ENCODE measurements at regions not wholly inside any gene's neighbourhood (a gene's known extent, or its start where the extent isn't known, plus 50 kb on each side); places are given as distances from the start of the nearest gene placed in this dataset.
"Not testable (repeated sequence)": the region's sequence is repeated elsewhere in the genome, so short reads cannot be mapped to it uniquely, and the experiment has no call there.

GRCh38 chr10:109379186-109379585 is 544.1 kb downstream of the XPNPEP1 start:
- DNase-seq: no peak

- no peak for DNase-seq
Observed at GRCh38 chr10:109374215-109374614, 549.1 kb downstream of the XPNPEP1 start.

- DNase-seq: no peak
Observed at GRCh38 chr10:109359316-109359715, 564.0 kb downstream of the XPNPEP1 start.

DNA sequence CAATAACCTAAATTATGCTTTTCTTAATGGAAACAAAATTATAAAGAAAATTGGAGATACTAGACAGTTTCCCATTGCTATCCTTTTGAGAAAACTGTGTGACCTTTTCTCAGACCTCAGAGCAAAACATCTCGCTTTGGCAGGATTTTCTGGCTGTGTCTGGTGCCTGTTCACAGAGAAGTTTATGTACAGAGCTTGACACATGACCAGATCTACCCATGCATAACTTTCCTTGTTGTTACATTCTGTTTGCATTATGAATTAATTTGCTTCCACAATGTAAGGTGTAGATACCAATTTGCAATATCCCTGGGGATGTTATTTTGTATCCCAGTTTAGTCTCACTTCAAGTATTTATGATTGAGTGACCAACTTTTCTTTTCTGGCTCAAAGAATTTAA is 565.0 kb downstream of the XPNPEP1 start:
- DNase-seq: no peak

- DNase-seq: no peak
Observed at GRCh38 chr10:109348324-109348723, 575.0 kb downstream of the XPNPEP1 start.

GRCh38 chr10:109343293-109343692 is 580.0 kb downstream of the XPNPEP1 start:
- DNase-seq: no peak

GRCh38 chr10:109341986-109342385 is 581.3 kb downstream of the XPNPEP1 start:
- no peak for DNase-seq

DNA sequence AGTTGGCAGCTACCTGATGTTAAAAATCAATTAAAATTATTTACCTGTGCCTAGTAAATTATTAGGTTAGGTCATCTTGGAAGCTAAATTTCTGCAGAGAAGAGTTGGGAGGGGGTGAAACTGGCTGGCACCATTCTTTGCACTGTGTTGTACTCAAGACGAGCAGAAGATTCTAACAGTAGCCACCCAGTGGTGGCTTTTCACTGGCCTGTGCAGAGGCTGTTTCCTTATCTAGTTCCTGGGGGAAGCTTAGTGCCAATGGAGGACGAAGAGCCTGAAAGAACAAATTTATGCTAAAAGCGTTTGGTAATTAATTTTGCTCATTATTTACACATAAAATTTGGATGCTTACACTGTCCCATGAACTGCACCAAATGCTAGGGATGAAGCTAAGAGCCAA is 595.3 kb downstream of the XPNPEP1 start:
- DNase-seq: no peak

DNA sequence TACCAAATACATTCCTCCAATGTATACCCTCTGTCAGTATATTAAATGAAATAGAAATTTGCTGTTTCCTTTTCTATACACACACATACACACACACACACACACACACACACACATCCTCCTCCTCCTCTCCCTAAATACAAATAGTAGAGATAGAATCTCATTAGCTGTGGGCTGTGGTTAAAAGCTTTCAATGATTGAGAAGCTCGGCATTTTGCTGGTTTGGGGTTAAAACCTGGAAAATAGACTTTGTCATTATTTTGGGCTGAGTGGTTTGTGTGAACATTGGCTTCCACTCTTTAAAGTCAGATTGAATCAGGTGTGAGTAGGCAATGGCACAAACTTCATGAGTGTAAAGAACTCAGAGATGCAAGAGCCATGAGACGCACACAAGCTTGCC is 596.0 kb downstream of the XPNPEP1 start:
- DNase-seq: no peak

- DNase-seq: no peak
Observed at GRCh38 chr10:109324721-109325120, 598.6 kb downstream of the XPNPEP1 start.

DNA sequence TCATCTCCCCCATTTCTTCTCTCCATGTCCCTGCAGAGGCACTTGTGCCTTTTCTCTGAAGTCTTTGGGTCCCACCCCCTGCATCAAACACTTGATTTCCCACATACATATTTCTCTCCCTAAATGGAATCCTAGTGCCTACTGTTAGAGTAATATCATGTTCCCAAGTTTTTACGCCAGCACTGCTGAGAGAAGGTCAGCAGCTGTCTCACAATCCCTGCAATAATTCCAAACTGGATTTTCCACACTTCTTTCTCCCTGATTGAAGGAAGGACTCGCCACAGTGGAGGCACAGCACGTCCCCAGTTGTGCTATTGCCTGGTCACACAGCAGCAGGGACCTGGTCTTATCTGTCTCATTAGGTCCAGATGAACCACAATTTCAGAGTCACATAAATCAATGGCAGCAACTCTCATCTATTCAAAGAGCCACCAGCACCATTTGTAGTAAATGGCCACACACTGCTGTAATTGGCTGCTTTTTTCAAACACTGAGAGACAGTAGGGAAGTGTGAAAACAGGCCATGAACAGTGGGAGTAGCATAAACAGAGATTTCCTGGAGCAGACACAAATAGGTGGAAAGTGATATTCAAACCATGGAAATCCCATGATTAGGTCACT is 605.5 kb downstream of the XPNPEP1 start:
- DNase-seq: no peak

GRCh38 chr10:109314016-109314415 is 609.3 kb downstream of the XPNPEP1 start:
- not testable (repeated sequence) for DNase-seq

GRCh38 chr10:109312555-109312954 is 610.8 kb downstream of the XPNPEP1 start:
- DNase-seq: not testable (repeated sequence)

- no peak for DNase-seq
Observed at GRCh38 chr10:109308971-109309370, 614.3 kb downstream of the XPNPEP1 start.

- not testable (repeated sequence) for DNase-seq
Observed at GRCh38 chr10:109307102-109307501, 616.2 kb downstream of the XPNPEP1 start.

DNA sequence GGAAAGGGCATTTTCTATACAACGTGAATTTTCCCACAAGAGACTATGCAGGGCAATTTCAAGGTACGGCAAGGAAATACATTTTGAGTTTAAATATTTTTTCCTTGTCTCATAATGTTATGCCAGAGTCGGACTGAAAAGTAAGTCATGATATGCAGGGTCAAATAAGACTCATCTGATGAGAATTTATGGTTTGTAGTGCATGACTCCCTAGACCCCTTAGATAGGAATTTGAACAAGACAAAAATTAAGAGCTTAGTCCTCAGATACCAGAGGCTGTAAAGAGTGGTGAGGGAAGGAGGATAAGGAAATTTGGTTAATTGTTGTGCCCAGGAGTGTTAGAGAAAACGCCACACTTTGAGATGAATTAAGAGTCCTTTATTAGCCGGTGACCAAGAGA is 616.6 kb downstream of the XPNPEP1 start:
- no peak for DNase-seq

DNA sequence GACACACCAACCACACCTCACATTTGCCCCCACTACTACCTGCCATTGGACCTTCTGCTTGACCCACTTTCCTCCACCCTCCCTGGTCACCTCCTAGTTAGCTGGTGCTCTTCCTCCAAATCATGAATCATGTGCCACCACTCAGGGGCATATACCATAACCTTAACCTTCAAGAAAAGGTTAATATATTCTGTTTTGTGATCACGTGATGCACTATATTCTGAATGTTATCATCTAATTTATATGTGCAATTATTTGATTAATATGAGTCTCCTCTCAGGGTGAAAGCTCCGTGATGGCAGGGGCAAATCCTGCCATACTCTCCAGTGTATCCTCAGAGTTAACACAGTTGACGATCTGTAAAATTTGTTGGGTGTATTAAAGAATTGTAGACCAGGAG is 635.5 kb downstream of the XPNPEP1 start:
- DNase-seq: no peak

GRCh38 chr10:109282510-109282909 is 640.8 kb downstream of the XPNPEP1 start:
- no peak for DNase-seq

DNA sequence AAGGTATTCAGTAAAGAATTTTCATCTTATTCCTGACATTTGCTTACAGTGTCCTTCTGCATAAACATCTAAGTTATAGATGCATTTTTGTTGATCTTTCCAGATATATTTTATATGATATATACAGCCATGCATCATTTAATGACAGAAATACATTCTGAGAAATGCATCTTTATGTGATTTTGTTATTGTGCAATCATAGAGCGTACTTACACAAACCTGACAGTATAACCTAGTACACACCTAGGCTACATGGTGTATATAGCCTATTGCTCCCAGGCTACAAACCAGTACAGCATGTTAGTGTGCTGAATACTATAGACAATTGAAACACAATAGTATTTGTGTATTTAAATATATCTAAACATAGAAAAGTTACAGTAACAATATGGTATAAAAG is 642.0 kb downstream of the XPNPEP1 start:
- DNase-seq: no peak

GRCh38 chr10:109280837-109281236 is 642.5 kb downstream of the XPNPEP1 start:
- no peak for DNase-seq

DNA sequence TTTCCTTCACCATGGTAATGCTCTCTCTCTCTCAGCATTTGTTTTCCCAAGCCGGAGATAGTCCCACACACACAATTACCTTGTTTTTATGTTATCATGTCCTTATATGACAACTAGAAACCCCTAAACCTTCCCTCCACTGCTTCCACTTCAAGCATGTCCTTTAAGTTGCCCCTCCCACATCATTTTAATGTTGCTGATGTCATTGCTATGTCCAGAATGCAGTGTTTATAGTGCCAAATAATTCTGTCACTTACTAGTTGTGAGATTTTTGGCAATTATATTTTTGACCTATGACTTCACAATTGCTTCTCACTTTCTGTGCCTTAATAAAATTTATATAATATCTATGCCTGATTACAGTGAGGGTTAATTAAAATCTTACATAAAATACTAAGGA is 645.9 kb downstream of the XPNPEP1 start:
- no peak for DNase-seq

DNA sequence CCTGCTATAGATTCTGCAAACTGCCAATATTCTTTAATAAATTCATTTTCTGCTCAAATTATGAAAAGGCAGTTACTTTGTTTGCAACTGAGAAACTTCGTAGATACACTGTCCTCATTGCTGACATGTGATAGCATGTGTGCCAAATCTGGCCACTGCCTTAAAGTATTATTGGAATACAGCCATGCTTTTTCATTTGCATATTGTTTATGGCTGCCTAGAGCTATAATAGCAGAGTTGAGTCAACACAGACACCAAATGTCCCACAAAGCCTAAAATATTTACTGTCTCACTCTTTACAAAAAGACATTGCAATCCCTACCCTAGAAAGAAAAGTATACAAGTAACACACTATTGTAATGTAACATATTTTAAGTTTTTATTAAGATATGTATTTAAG is 647.4 kb downstream of the XPNPEP1 start:
- DNase-seq: no peak

- no peak for DNase-seq
Observed at GRCh38 chr10:109274681-109275080, 648.6 kb downstream of the XPNPEP1 start.

GRCh38 chr10:109270173-109270572 is 653.1 kb downstream of the XPNPEP1 start:
- no peak for DNase-seq

GRCh38 chr10:109264004-109264403 is 659.3 kb downstream of the XPNPEP1 start:
- no peak for DNase-seq

GRCh38 chr10:109261231-109261630 is 662.1 kb downstream of the XPNPEP1 start:
- DNase-seq: no peak
